H1 (cell line): ENCODE measurements at regions not wholly inside any gene's neighbourhood (a gene's known extent, or its start where the extent isn't known, plus 50 kb on each side); places are given as distances from the start of the nearest gene placed in this dataset.

Source experiments
- RXRA ChIP-seq: IDR thresholded peaks from 2 replicates; pipeline ENCODE4 v1.6.1; 2011; ENCODE audit warnings: low read depth, mild to moderate bottlenecking, low read length, moderate library complexity; ENCODE audit not compliant: insufficient read depth
- SAP30 ChIP-seq: fragments of 300-600 bp; sonication (generic); IDR thresholded peaks from 2 replicates; pipeline ENCODE4 v1.7.1; 2012; ENCODE audit warnings: low read length, moderate library complexity, mild to moderate bottlenecking, inconsistent platforms; ENCODE audit not compliant: insufficient read depth, insufficient replicate concordance
- SIN3A ChIP-seq, 2 experiments: IDR thresholded peaks in 1 of 2; conservative IDR thresholded peaks in 1 of 2; 2 replicates each; pipeline ENCODE4 v1.6.1; 2011 to 2012; ENCODE audit warnings: low read length in 2 of 2, improper control_type of control experiment in 1 of 2, low read depth in 1 of 2, mild to moderate bottlenecking in 1 of 2
- TAF1 ChIP-seq: IDR thresholded peaks from 2 replicates; pipeline ENCODE4 v1.6.1; 2011; ENCODE audit warnings: mild to moderate bottlenecking, low read depth, low read length
- TAF7 ChIP-seq: optimal IDR thresholded peaks from 2 replicates; pipeline ENCODE3; 2011; ENCODE audit warnings: low read depth, mild to moderate bottlenecking, inconsistent platforms, low read length, moderate library complexity, borderline replicate concordance
- TF ChIP-seq, protein P1 (sequence below): IDR thresholded peaks from 2 replicates; pipeline ENCODE4 v1.6.1; 2011; ENCODE audit warnings: low read depth, mild to moderate bottlenecking, low read length; ENCODE audit not compliant: insufficient read depth

DNA sequence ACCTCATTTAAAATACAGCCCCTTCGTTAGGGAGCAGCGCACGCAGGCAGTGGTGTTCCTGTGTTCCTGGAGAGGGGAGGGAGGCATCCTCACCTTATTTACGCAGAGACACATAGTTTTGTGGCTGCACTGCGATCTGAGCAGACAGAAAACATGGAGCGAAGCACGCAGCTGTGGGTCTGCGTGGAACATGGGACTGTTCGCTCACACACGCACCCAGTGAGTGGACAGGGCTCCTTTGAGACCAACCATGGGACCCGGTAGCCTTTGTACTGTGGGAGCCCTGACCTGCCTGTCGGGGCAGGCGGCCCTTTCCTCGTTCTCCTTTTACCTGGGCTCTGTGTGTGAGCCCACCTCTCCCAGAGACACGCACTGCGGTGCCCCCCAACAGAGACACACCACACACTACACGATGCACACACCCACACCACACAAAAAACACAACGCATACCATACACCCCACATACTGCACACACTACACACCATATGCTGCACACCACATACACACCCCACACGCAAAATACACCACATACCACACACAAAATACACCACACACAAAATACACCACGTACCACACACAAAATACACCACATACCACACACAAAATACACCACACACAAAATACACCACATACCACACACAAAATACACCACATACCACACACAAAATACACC is 1245.7 kb downstream of the BRD1 start (continued):
- TF ChIP-seq SIN3A (conservative IDR thresholded peaks at IDR 0.05 in 1 of 2, IDR thresholded peaks at IDR 0.05 in 1 of 2; ENCODE audit: low read depth in 1 of 2, low read length in 2 of 2): no peak
- TF ChIP-seq SAP30: no peak
- TF ChIP-seq, protein P1, sequence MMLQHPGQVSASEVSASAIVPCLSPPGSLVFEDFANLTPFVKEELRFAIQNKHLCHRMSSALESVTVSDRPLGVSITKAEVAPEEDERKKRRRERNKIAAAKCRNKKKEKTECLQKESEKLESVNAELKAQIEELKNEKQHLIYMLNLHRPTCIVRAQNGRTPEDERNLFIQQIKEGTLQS: no peak
- TF ChIP-seq TAF7: no peak
- no peak for TF ChIP-seq RXRA
- TF ChIP-seq TAF1: no peak
- TF ChIP-seq, all 59 proteins: peak for 0
